ENCODE measurements at regions not wholly inside any gene's neighbourhood (a gene's known extent, or its start where the extent isn't known, plus 50 kb on each side); places are given as distances from the start of the nearest gene placed in this dataset.
A peak's percentile ranks its signal among the peaks of the same experiment; 100 is the strongest.

- in situ Hi-C loops (cut with MboI; ENCODE audit: low pct_unique_long_range_greater_than_20kb, low sequenced_read_pairs, unreplicated experiment) = no loop called here
- TF ChIP-seq CTCF (IDR thresholded peaks at IDR 0.05; ENCODE audit: extremely low read depth, insufficient read depth, missing control alignments) = no peak
- DNase-seq (ENCODE audit: low spot score) = no peak
These were observed 754.2 kb downstream of the FAM181B start for GRCh38 chr11:81979448-81979847.

- no peak for DNase-seq (ENCODE audit: low spot score)
- no peak for TF ChIP-seq CTCF (IDR thresholded peaks at IDR 0.05; ENCODE audit: extremely low read depth, insufficient read depth, missing control alignments)
- in situ Hi-C loops (cut with MboI; ENCODE audit: low pct_unique_long_range_greater_than_20kb, low sequenced_read_pairs, unreplicated experiment) = no loop called here
These were observed 758.3 kb downstream of the FAM181B start for GRCh38 chr11:81975261-81975900.

- TF ChIP-seq CTCF (IDR thresholded peaks at IDR 0.05; ENCODE audit: extremely low read depth, insufficient read depth, missing control alignments) = no peak
- in situ Hi-C loops (cut with MboI; ENCODE audit: low pct_unique_long_range_greater_than_20kb, low sequenced_read_pairs, unreplicated experiment) = no loop called here
- no peak for DNase-seq (ENCODE audit: low spot score)
These were observed 762.8 kb downstream of the FAM181B start for GRCh38 chr11:81970886-81971285.

GRCh38 chr11:81967242-81967641 lies 766.4 kb downstream of the FAM181B start:
- no peak for DNase-seq (ENCODE audit: low spot score)
- in situ Hi-C loops (cut with MboI; ENCODE audit: low pct_unique_long_range_greater_than_20kb, low sequenced_read_pairs, unreplicated experiment) = no loop called here
- no peak for TF ChIP-seq CTCF (IDR thresholded peaks at IDR 0.05; ENCODE audit: extremely low read depth, insufficient read depth, missing control alignments)

- in situ Hi-C loops (cut with MboI; ENCODE audit: low pct_unique_long_range_greater_than_20kb, low sequenced_read_pairs, unreplicated experiment) = no loop called here
These were observed 767.3 kb downstream of the FAM181B start for GRCh38 chr11:81966340-81966739.

GRCh38 chr11:81963018-81963417 lies 770.6 kb downstream of the FAM181B start:
- in situ Hi-C loops (cut with MboI; ENCODE audit: low pct_unique_long_range_greater_than_20kb, low sequenced_read_pairs, unreplicated experiment) = no loop called here
- peak; percentile 31 for TF ChIP-seq CTCF (IDR thresholded peaks at IDR 0.05; ENCODE audit: extremely low read depth, insufficient read depth, missing control alignments)
- no peak for DNase-seq (ENCODE audit: low spot score)

More at GRCh38 chr11:81966340-81966739, 767.3 kb downstream of the FAM181B start:
- no peak for TF ChIP-seq CTCF (IDR thresholded peaks at IDR 0.05; ENCODE audit: extremely low read depth, insufficient read depth, missing control alignments)
- DNase-seq (ENCODE audit: low spot score) = no peak

All from GM13977 (cell line).